HepG2 (cell line): ENCODE measurements at regions not wholly inside any gene's neighbourhood (a gene's known extent, or its start where the extent isn't known, plus 50 kb on each side); places are given as distances from the start of the nearest gene placed in this dataset.

Source experiments
- ATAC-seq: fragments of 200-7000 bp; cut with Tn5 transposase; 3 replicates; pipeline ENCODE4 v1.9.1; 2020; ENCODE audit warnings: mild to moderate bottlenecking, moderate library complexity
- BruUV-seq: library from RNA; stranded (reverse); fragments of 400-500 nt; replicated peaks from 2 replicates; lab custom pipeline; 2021; lab: Mats Ljungman, UMichigan
- CTCF ChIA-PET: fragments of 300-600 bp; formaldehyde crosslinking; extraction: SDS; loops from one replicate; lab custom pipeline; 2021; ENCODE audit warnings: low total read pairs, inconsistent platforms, low intra/inter-chr PET ratio; lab: Yijun Ruan, JAX
- POLR2A ChIA-PET: fragments of 350-600 bp; sonication (Branson Sonifier 250); formaldehyde crosslinking; loops from one replicate; lab custom pipeline; 2020; ENCODE audit warnings: antibody characterized with exemption, inconsistent platforms; lab: Yijun Ruan, JAX
- DNase-seq: peaks from one replicate; pipeline ENCODE4 v3.0.0-alpha.2; 2015; ENCODE audit warnings: low spot score
- FAIRE-seq: peaks from 3 replicates; lab custom pipeline; 2011; peaks lifted over from hg19 to GRCh38; lab: Jason Lieb, UNC
- H2AFZ ChIP-seq: one replicate; pipeline ENCODE4 v1.6.1; 2011; ENCODE audit warnings: low read length, inconsistent platforms
- H3K27ac ChIP-seq: fragments of 300-600 bp; 3 replicates; pipeline ENCODE4 v1.8.0; 2011; ENCODE audit warnings: mixed run types, mild to moderate bottlenecking, mixed read lengths, low read length, inconsistent platforms; ENCODE audit not compliant: insufficient read depth; ENCODE audit errors: extremely low read length
- H3K27me3 ChIP-seq, 2 experiments: fragments of 200-600 bp in 1 of 2; 2 replicates in 1 of 2; 3 replicates in 1 of 2; pipeline versions ENCODE4 v1.6.0 to v1.8.0; 2011; ENCODE audit warnings: low read length in 2 of 2, mild to moderate bottlenecking in 2 of 2, moderate library complexity in 2 of 2, inconsistent platforms in 1 of 2; ENCODE audit not compliant: insufficient read depth in 2 of 2, control insufficient read depth in 1 of 2
- H3K36me3 ChIP-seq, 2 experiments: fragments of 200-600 bp in 1 of 2; replicated peaks in 1 of 2; 2 replicates in 1 of 2; 3 replicates in 1 of 2; pipeline versions ENCODE4 v1.5.1 to v1.8.0; 2011; ENCODE audit warnings: low read length in 2 of 2, inconsistent platforms in 1 of 2; ENCODE audit not compliant: insufficient read depth in 2 of 2, control insufficient read depth in 1 of 2
- H3K4me1 ChIP-seq: 2 replicates; pipeline ENCODE4 v1.5.1; 2012; ENCODE audit warnings: low read length, inconsistent platforms; ENCODE audit not compliant: insufficient read depth
- H3K4me2 ChIP-seq: 2 replicates; pipeline ENCODE4 v1.6.0; 2011; ENCODE audit warnings: low read depth, low read length, inconsistent platforms
- H3K4me3 ChIP-seq, 3 experiments: fragments of 200-600 bp in 1 of 3; sonication (generic), shearing (Covaris generic) in 1 of 3; replicated peaks in 1 of 3; 2 replicates each; pipeline ENCODE4 v1.5.1; 2011 to 2016; ENCODE audit warnings: low read length in 3 of 3, inconsistent platforms in 2 of 3, low read depth in 2 of 3, mild to moderate bottlenecking in 2 of 3, control low read depth in 1 of 3, mixed read lengths in 1 of 3; ENCODE audit not compliant: insufficient read depth in 1 of 3
- H3K79me2 ChIP-seq: one replicate; pipeline ENCODE4 v1.6.1; 2011; ENCODE audit warnings: low read length, inconsistent platforms; ENCODE audit not compliant: insufficient read depth
- H3K9ac ChIP-seq: 2 replicates; pipeline ENCODE4 v1.6.0; 2011; ENCODE audit warnings: mild to moderate bottlenecking, low read depth, low read length, inconsistent platforms; ENCODE audit not compliant: insufficient read depth
- H3K9me3 ChIP-seq: 2 replicates; pipeline ENCODE4 v1.5.1; 2012; ENCODE audit warnings: mild to moderate bottlenecking, low read length
- H4K20me1 ChIP-seq: 2 replicates; pipeline ENCODE4 v1.6.0; 2011; ENCODE audit warnings: inconsistent platforms, mild to moderate bottlenecking, low read length, moderate library complexity; ENCODE audit not compliant: insufficient read depth
- HNRNPK ChIP-seq: fragments of 200-400 bp; formaldehyde crosslinking; IDR thresholded peaks from 2 replicates; pipeline ENCODE4 v1.6.1; 2018; ENCODE audit warnings: low read length, low read depth, moderate library complexity, mild to moderate bottlenecking; ENCODE audit not compliant: poor library complexity, severe bottlenecking
- ZFP90 ChIP-seq: sonication (generic); formaldehyde crosslinking; IDR thresholded peaks from 2 replicates; pipeline ENCODE4 v1.8.0; 2022; ENCODE audit warnings: missing genetic modification reagents, mild to moderate bottlenecking, inconsistent platforms, borderline replicate concordance
- WGBS: methylation state at CpG from one replicate; pipeline ENCODE4 v1.1.6; 2017; ENCODE audit warnings: low lambda C conversion rate; 5-methylcytosine and 5-hydroxymethylcytosine counted together
- in situ Hi-C: cut with HindIII; loops from 2 replicates; pipeline ENCODE4 v1.10.0; 2017; ENCODE audit warnings: low pct_unique_long_range_greater_than_20kb; ENCODE audit not compliant: extremely low pct_ligation_motif_present
- intact Hi-C: fragments of 100-400 bp; cut with micrococcal nuclease; formaldehyde crosslinking; loops from one replicate; pipeline ENCODE4 v1.10.0; 2022; ENCODE audit not compliant: unreplicated experiment

GRCh38 chr13:103246581-103247200 lies 180.5 kb upstream of the SLC10A2 start:
- ChIA-PET CTCF (no interaction called here), POLR2A (no interaction called here)
- no peaks in the 10 kb centered on the region for H3K27me3 ChIP-seq
- TF ChIP-seq HNRNPK = no peak
- no peak overlapping the region for H3K9ac ChIP-seq
- FAIRE-seq (no peak), DNase-seq (no peak), ATAC-seq (no peak)
- 12% methylated on average over 8 of the region's 8 CpGs for WGBS
- no peak overlapping the region for H3K4me3 ChIP-seq
- no peaks in the 10 kb centered on the region for H3K4me1 ChIP-seq
- in situ Hi-C loops = no loop called here
- BruUV-seq = no TSS peak
- H3K79me2 ChIP-seq = no peaks in the 10 kb centered on the region
- intact Hi-C loops = no loop called here
- H3K4me2 ChIP-seq = no peak overlapping the region
- H3K36me3 ChIP-seq = no peaks in the 10 kb centered on the region
- H2AFZ ChIP-seq = no peak overlapping the region
- no peak overlapping the region for H3K27ac ChIP-seq
- no peaks in the 10 kb centered on the region for H4K20me1 ChIP-seq
- peaks cover 43% of the 10 kb centered on the region for H3K9me3 ChIP-seq

DNA sequence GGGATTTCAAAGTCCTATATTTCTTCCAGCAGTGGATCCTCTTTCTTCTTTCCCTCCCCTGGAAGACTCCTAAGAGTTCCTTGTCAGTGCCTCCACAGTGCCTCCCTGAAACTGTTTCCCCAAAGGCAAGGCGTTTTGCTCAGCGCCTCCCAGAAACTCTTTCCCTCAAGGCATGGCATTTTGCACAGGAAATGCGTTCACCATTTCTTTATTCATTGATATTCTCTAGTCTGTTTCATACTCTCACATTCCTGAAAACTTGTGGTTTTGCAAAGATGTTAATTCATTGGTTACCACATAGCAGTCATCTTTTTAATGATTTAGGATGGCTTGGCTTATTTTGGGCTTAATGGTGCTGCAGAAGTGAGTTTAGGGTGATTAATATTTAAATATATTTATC lies 177.3 kb upstream of the SLC10A2 start:
- Histone ChIP-seq H3K36me3 (no peaks in the 10 kb centered on the region), H3K4me3 (no peak overlapping the region), H3K27me3 (no peaks in the 10 kb centered on the region), H3K9me3 (peaks cover 47% of the 10 kb centered on the region), H3K4me1 (no peaks in the 10 kb centered on the region), H2AFZ (no peak overlapping the region), H3K9ac (no peak overlapping the region), H3K79me2 (no peaks in the 10 kb centered on the region), H3K4me2 (no peak overlapping the region), H4K20me1 (no peaks in the 10 kb centered on the region), H3K27ac (no peak overlapping the region)
- no TSS peak for BruUV-seq
- TF ChIP-seq ZFP90 = no peak
- 30% methylated on average over 3 of the region's 3 CpGs for WGBS
- intact Hi-C loops (no loop called here), in situ Hi-C loops (no loop called here)
- ChIA-PET CTCF (no interaction called here), POLR2A (no interaction called here)
- DNase-seq (no peak), FAIRE-seq (no peak), ATAC-seq (no peak)
